GM13976 (cell line): ENCODE measurements at regions not wholly inside any gene's neighbourhood (a gene's known extent, or its start where the extent isn't known, plus 50 kb on each side); places are given as distances from the start of the nearest gene placed in this dataset.
"Not testable (repeated sequence)": the region's sequence is repeated elsewhere in the genome, so short reads cannot be mapped to it uniquely, and the experiment has no call there.

Source experiments
- DNase-seq: peaks from one replicate; pipeline ENCODE4 v3.0.0; 2012; ENCODE audit warnings: low spot score
- in situ Hi-C: fragments of 300-500 bp; cut with MboI; formaldehyde crosslinking; loops from one replicate; pipeline ENCODE4 v1.12.0; 2022; ENCODE audit warnings: low sequenced_read_pairs, mixed read lengths, inconsistent platforms; ENCODE audit not compliant: unreplicated experiment
- TF ChIP-seq, protein P1 (sequence below): IDR thresholded peaks from 2 replicates; pipeline ENCODE4 v1.5.1; 2012; ENCODE audit warnings: borderline replicate concordance, mild to moderate bottlenecking; ENCODE audit not compliant: insufficient read depth; ENCODE audit errors: extremely low read depth, missing control alignments, control extremely low read depth

GRCh38 chr20:40902661-40903060 lies 126.0 kb upstream of the TOP1 start:
- TF ChIP-seq, protein P1, sequence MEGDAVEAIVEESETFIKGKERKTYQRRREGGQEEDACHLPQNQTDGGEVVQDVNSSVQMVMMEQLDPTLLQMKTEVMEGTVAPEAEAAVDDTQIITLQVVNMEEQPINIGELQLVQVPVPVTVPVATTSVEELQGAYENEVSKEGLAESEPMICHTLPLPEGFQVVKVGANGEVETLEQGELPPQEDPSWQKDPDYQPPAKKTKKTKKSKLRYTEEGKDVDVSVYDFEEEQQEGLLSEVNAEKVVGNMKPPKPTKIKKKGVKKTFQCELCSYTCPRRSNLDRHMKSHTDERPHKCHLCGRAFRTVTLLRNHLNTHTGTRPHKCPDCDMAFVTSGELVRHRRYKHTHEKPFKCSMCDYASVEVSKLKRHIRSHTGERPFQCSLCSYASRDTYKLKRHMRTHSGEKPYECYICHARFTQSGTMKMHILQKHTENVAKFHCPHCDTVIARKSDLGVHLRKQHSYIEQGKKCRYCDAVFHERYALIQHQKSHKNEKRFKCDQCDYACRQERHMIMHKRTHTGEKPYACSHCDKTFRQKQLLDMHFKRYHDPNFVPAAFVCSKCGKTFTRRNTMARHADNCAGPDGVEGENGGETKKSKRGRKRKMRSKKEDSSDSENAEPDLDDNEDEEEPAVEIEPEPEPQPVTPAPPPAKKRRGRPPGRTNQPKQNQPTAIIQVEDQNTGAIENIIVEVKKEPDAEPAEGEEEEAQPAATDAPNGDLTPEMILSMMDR: no peak
- no peak for DNase-seq
- in situ Hi-C loops: no loop called here

- no peak for DNase-seq
- TF ChIP-seq, protein P1: no peak
- in situ Hi-C loops: no loop called here
These were observed 120.3 kb upstream of the TOP1 start for GRCh38 chr20:40908309-40908708.

- DNase-seq, in situ Hi-C loops: not testable (repeated sequence)
These were observed 119.1 kb upstream of the TOP1 start for GRCh38 chr20:40909489-40909888.

GRCh38 chr20:40910436-40910835 lies 118.2 kb upstream of the TOP1 start:
- in situ Hi-C loops, DNase-seq: not testable (repeated sequence)

GRCh38 chr20:40911152-40911551 lies 117.5 kb upstream of the TOP1 start:
- in situ Hi-C loops, DNase-seq: not testable (repeated sequence)

DNA sequence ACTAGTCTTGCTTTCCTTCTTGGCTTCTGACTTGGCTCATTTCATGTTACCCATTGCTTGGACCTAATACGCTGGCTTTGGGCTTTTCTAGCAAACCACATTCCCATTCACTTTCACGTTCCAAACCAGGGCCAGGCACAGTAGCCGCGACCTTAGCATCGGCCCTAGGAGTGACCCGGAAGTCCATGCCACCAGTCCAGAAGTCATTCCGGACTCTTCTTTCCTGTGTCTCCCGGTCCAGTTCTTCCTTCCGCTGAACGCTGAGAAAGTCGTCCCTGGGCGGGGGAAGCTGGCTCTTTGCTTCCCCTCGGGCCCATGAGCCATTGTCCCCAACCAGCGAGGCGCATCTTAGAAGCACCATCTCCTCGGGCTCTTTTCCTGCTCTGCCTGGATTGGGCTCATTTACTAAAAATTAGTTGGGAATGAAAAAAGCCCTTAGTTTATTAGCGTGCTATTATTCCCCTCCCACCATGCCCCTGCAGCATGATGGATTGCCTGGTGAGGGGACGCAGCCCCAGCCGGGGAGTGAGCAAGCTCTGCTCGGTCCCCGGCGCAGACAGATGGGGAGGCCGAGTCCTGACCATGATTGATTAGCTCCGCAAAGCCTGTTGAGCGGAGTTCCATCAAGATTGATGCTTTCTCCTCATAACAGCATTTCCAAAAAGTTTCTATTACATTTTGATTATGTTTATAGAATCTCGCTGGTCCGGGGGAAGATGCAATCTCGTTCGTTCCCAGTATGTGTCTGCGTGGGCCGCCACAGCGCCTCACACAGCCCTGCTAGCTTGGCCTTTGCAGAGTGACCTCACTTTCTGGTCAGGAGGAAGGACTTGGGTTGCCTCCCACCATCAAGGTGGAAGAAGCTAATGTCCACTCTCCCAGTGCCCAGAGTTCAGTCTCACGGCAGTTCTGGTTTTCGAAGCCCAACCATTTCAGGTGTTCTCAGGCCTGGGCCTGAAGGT lies 115.1 kb upstream of the TOP1 start:
- TF ChIP-seq, protein P1: no peak
- in situ Hi-C loops: no loop called here
- no peak for DNase-seq

GRCh38 chr20:40915756-40916155 lies 112.9 kb upstream of the TOP1 start:
- in situ Hi-C loops: no loop called here
- DNase-seq: no peak
- TF ChIP-seq, protein P1: no peak

DNA sequence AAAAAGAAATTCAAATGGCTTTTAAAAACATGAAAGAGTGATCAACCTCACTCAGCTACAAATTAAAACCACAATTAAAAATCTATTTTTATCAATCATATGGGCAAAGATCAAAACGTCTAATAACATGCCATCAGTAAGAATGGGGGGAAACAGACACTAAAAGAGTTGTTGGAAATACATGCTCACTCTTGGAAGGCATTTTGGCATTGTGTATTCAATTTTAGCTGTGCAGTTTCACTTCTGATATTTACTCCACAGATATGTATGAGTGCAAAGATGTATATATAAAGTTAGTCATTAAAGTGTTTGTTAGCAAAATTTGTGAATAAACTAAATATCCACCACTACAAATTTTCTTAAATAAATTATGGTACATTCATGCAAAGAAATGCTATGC lies 112.3 kb upstream of the TOP1 start:
- DNase-seq: no peak
- TF ChIP-seq, protein P1: no peak
- in situ Hi-C loops: no loop called here
